T-helper 2 cell treated with Interferon-gamma antibody and Interleukin-4, amounts not matched to agents 100 ng/mL and 5 ng/mL, for 36 hours (primary cell): ENCODE measurements at regions not wholly inside any gene's neighbourhood (a gene's known extent, or its start where the extent isn't known, plus 50 kb on each side); places are given as distances from the start of the nearest gene placed in this dataset.

Source experiments
- intact Hi-C: fragments of 100-400 bp; cut with micrococcal nuclease; formaldehyde crosslinking; loops from one replicate; pipeline ENCODE4 v1.15.1; 2023

DNA sequence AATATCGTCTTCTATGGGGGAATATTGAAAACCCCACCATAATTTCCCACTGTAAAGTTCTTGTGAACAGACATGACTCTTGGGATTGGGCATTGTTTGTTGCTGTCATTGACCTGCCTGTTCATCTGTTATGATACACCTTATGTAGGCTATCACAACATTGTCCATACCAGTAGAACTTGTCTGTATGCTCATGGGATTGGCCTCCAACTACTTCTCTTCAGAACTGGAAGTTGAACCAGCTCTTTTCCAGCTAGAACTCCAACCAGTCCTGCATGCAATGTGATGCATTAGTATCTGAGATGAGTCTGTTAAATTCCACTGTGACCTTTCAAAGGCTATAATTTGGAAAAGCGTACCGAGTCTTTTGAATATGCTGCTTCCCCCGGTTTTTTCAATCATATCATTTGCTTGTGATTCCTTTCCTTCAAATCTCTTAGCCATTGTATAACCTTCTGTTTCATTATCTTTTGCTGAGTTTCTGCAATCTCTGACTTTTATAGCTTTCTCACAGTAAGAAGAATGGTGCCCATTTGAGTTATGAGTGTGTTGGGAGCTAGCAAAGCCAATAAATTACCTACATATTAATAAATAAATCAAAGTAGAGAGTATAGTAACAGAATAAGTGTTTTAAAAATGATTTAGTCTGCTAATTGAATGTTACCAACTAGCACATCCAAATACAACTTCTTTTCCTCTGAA, 101.9 kb downstream of the PLK2 start:
- intact Hi-C loops = no loop called here

DNA sequence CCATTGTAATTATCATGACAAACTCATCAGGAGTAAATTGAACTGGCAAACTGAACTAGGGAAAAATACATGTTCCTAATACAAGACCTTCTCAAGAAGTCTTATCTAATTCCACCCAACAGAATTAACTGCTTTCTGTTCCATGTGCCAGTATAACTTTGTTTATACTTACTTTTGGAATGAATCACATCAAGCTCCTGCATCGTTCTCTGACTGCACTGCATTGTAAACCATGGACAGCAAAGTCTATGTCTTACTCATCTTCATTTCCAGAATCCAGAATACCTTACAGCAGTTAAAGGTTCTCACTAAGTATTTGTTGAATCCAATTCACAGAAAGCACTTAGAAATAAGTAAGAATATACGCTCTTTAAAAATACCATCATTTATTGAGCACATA, 102.8 kb downstream of the PLK2 start:
- intact Hi-C loops = no loop called here

- intact Hi-C loops = no loop called here
These were observed 103.2 kb downstream of the PLK2 start for GRCh38 chr5:58356662-58357061.

DNA sequence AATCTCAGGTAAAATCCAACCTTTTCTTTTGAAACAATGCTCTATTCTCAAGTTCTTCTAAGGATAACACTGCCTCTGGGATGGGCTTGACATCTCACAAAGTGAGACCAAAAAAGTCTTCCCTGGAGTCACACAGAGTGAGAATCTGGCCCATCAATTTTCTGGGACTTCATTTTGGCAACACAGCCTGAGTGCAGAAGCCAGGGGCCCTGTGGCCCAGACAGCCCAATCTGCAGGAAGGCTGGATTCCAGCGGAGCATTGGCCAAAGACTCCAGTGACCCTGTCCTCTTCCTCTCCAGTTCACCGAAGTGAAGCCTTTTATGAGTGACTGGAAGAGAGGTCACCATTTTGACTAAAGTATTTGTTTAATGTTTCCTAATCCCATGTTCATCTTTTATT, 105.1 kb downstream of the PLK2 start:
- intact Hi-C loops = no loop called here

- intact Hi-C loops = no loop called here
These were observed 105.9 kb downstream of the PLK2 start for GRCh38 chr5:58353992-58354391.

GRCh38 chr5:58351190-58351589, 108.7 kb downstream of the PLK2 start:
- intact Hi-C loops = no loop called here

GRCh38 chr5:58348996-58349728, 110.7 kb downstream of the PLK2 start:
- intact Hi-C loops = no loop called here

DNA sequence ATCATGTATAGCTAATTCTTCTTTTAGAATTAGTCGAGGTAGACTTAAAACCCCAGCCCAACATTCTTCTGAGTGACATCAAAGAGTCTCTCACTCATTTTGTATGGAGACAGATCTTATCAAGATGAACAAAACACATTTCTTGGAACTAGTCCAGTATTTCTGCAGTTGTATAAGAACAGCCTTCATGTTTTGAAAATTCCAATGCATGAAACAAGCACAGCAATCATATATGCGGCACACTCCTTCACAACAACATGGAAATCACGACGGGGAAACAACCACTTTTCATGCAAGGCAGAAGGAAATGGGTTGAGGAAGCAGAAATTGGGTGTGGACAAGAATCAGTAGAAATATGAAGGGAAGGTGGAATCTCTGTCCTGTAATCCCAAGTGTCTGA, 113.8 kb downstream of the PLK2 start:
- intact Hi-C loops = no loop called here

DNA sequence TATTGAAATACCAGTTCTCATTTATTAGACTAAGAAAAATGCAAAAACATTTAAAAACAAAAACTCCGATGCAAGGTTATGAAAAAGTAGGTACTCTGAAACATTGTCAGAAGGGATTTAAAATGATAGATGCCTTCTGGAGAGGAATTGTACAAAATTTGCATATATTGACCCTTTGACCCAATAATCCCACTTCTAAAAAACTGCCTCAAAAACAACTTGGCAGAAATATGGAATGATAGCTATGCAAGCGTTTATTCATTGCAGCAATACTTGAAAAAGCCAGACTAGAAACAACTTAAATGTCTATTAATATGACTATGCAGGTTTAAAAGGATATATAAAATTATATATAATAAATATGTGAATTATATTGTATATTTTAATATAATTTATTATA, 118.4 kb downstream of the PLK2 start:
- intact Hi-C loops = no loop called here

GRCh38 chr5:58335518-58335917, 124.4 kb downstream of the PLK2 start:
- intact Hi-C loops = no loop called here

GRCh38 chr5:58334035-58334434, 125.9 kb downstream of the PLK2 start:
- intact Hi-C loops = no loop called here

- intact Hi-C loops = no loop called here
These were observed 129.1 kb downstream of the PLK2 start for GRCh38 chr5:58330781-58331180.

- intact Hi-C loops = no loop called here
These were observed 132.6 kb downstream of the PLK2 start for GRCh38 chr5:58327289-58327688.

- intact Hi-C loops = no loop called here
These were observed 133.9 kb downstream of the PLK2 start for GRCh38 chr5:58326022-58326421.

GRCh38 chr5:58322453-58322852, 137.4 kb downstream of the PLK2 start:
- intact Hi-C loops = no loop called here

DNA sequence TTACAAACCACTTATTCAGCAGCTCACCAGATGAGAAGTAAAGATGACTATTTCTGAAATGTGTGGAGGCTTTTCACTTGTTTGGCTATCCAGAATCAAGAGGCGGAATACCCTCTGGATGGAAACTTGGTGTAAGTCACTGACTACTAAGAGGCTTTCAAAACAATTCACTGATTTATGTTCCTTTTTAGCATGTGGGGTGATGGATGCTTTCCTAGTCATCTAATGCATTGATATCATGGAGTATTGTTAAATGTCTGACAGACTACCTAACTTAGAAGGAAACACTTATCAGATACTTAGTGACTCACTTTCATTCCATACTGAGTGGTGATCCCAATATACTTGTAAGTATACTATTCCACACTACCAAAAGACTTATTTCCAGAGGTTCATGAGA, 141.4 kb downstream of the PLK2 start:
- intact Hi-C loops = no loop called here

- intact Hi-C loops = no loop called here
These were observed 142.1 kb downstream of the PLK2 start for GRCh38 chr5:58317808-58318207.

DNA sequence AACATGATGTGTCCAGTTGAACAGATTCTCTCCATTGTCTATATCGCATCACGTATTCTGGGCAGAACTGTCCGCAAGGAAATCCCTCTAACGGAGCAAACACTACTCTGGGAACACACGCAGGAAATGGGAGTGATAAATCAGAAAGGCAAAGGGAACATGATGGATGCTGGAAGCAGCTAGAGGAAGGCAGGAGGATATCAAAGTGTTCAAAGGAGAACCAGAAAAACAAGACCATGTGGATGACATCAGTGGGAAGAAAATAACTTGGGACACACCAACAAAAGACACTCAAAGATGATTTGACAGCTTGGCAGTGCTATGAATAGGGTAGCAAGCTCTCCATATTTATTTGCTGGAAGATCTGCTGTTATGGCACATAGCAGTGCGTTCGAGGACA, 142.9 kb downstream of the PLK2 start:
- intact Hi-C loops = no loop called here

DNA sequence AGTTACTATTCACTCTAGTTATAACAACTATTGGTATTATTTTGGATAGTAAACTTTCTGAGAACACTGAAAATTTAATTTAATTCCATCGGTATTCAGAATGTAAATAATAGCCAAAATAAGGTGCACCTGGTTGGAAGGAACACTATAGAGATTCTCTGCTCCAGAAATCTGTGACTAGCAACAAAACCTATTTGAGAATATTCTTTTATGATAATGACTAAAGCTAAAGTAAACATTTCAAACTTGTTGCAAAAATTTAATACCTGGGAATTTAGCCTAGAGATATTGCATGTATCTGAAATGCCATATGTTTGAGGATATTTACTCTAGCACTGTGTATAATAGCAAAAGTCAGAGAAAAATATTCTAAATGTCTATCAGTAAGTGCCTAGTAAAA, 144.1 kb downstream of the PLK2 start:
- intact Hi-C loops = no loop called here

DNA sequence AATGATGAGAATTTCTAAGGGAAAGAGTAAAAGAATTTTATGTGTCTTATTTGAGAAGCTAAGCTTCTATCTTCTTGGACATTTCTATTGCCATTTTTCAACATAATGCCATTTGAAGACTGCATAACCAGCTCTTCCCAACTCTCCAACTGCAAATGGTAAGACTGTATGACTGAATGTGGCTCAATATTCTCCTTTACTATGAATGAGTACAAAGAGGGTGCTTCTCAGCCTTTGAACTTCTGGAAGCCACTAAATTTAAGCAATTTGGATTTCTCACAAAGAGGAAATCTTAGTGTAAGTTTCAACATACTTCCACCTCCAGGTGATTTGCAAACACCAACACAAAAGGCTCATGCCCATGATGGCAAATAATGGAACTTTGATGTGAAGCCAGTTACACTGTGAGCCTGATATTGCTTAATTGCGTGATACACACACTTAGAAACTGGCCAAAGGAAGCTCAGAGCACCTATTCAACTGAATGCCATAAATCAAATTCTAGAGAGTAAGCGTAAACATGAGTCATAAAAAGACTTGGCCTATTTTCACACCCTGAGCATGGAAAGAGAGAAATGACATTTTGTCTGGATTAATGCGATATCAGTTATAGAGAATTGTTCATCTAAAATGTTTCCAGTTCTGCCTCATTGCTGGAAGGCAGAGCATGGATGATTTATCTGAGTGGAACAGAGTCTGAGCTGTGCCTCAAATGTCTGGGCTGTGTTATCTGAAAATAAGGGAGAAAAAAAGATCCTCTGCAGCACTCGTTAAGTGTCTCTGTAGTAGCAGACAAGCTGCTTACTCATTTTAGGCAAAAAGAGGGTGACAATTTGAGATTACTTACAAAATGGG, 145.3 kb downstream of the PLK2 start:
- intact Hi-C loops = no loop called here

GRCh38 chr5:58312299-58312698, 147.6 kb downstream of the PLK2 start:
- intact Hi-C loops = no loop called here

DNA sequence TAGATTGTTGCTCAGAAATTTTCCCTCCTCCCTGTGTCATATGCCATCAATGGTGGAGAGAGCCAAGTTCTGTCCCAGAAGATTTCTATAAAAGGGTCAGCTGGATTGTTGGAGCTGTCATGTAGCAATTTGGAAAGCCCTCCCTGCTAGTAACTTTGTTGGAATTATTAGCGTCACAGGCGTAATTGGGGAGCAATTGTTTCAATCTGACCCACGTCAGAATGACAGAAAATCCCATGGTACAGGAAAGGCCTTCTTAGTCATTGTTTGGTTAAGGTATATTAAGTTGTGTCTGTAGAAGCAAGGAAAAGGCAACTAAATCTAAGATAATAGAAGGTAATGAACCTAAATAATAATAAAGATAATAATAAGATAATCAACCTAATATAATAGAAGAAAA, 148.4 kb downstream of the PLK2 start:
- intact Hi-C loops = no loop called here
